Neural progenitor cell (in vitro differentiated cells): ENCODE measurements at regions not wholly inside any gene's neighbourhood (a gene's known extent, or its start where the extent isn't known, plus 50 kb on each side); places are given as distances from the start of the nearest gene placed in this dataset.

Experiments used
- CTCF ChIP-seq: fragments of 200-600 bp; sonication (generic); IDR thresholded peaks from 2 replicates; pipeline ENCODE4 v1.5.1; 2017; ENCODE audit warnings: antibody characterized with exemption, mild to moderate bottlenecking
- EZH2 ChIP-seq: fragments of 200-600 bp; sonication (generic); IDR thresholded peaks from 2 replicates; pipeline ENCODE4 v1.6.1; 2017; ENCODE audit warnings: antibody characterized with exemption, mild to moderate bottlenecking, moderate library complexity
- EZH2phosphoT487 ChIP-seq: fragments of 200-600 bp; sonication (generic); IDR thresholded peaks from 2 replicates; pipeline ENCODE4 v1.6.1; 2017; ENCODE audit warnings: antibody characterized with exemption

DNA sequence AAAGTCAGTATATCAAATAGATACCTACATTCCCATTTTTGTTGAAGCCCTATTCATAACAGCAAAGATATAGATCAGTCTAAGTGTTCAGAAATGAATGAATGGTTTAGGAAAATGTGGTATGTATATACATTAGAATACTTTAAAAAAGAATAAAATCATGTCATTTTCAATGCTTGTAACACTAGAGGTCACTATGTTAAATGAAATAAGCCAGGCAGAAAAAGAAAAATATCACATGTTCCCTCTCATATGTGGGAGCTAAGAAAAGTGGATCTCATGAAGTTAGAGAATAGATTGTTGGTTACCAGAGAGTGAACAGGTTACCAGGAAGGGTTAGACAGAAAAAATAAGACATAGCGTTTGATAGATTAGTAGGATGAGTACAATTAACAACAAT, 1111.0 kb upstream of the SLC39A10 start:
- TF ChIP-seq EZH2phosphoT487 = no peak
- peak; percentile 49 for TF ChIP-seq CTCF
- TF ChIP-seq EZH2 = no peak
